Muscle of leg (tissue), 3 donors: ENCODE measurements at regions not wholly inside any gene's neighbourhood (a gene's known extent, or its start where the extent isn't known, plus 50 kb on each side); places are given as distances from the start of the nearest gene placed in this dataset.

ENCODE experiments used
- DNase-seq: peaks from one replicate; pipeline ENCODE4 v3.0.0; 2013
- H3K27ac ChIP-seq: one replicate; pipeline ENCODE4 v1.5.1; 2013; ENCODE audit warnings: mild to moderate bottlenecking, low read length, control low read depth
- H3K27me3 ChIP-seq: one replicate; pipeline ENCODE4 v1.6.1; 2013; ENCODE audit warnings: low read length; ENCODE audit not compliant: control insufficient read depth, insufficient read depth
- H3K36me3 ChIP-seq: one replicate; pipeline ENCODE4 v1.6.1; 2013; ENCODE audit warnings: low read length; ENCODE audit not compliant: control insufficient read depth, insufficient read depth
- H3K4me1 ChIP-seq: one replicate; pipeline ENCODE4 v1.6.1; 2013; ENCODE audit warnings: low read length; ENCODE audit not compliant: control insufficient read depth, insufficient read depth
- H3K4me3 ChIP-seq: one replicate; pipeline ENCODE4 v1.5.1; 2013; ENCODE audit warnings: low read length, control low read depth
- H3K9me3 ChIP-seq: replicated peaks from 2 replicates; pipeline ENCODE4 v1.6.1; 2013; ENCODE audit warnings: low read depth, low read length; ENCODE audit not compliant: control insufficient read depth
- WGBS: methylation state at CpG from one replicate; pipeline ENCODE4 v1.1.5; 2013; ENCODE audit warnings: missing lambda C conversion rate; ENCODE audit not compliant: insufficient coverage; 5-methylcytosine and 5-hydroxymethylcytosine counted together

DNA sequence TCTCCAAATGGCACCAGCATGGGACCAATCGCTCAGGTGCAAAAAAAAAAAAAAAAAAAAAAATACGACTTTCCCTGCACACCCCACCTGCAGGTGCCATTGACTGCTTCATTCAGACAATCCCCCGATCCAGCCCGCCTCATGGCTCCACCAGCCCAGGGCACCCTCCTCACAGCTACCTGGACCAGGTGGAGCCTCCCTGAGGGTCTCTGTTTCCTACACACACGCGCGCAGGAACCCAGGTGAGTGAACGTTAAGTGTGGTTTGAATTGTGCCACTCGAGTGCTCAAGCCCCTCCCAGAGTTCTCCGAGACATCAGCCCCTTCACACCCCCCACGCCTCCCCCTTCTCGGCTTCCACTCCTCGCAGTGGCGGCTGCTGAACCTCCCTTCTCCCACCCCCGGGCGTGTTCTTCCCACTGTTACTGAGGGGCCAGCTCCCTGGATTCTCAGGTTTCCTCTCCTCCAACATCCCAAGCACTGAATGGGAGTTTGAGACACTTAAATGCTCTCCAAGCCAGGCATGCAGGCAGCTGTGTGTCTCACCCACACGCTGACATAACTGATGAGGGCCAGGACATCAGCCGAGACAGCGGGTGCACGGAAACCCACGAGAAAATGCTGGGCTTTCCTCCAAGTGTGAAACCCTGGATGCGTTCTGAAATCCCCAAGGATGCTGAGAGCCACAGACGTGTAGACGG lies 88.8 kb upstream of the SNTG2 start:
- peaks cover 26% of the 10 kb centered on the region for H3K27me3 ChIP-seq
- DNase-seq = peak; percentile 18
- H3K4me1 ChIP-seq = peaks cover 7% of the 10 kb centered on the region
- WGBS = 18% methylated on average over 16 of the region's 24 CpGs
- H3K4me3 ChIP-seq = no peak overlapping the region
- H3K9me3 ChIP-seq = no peaks in the 10 kb centered on the region
- no peaks in the 10 kb centered on the region for H3K36me3 ChIP-seq
- H3K27ac ChIP-seq = no peak overlapping the region

DNA sequence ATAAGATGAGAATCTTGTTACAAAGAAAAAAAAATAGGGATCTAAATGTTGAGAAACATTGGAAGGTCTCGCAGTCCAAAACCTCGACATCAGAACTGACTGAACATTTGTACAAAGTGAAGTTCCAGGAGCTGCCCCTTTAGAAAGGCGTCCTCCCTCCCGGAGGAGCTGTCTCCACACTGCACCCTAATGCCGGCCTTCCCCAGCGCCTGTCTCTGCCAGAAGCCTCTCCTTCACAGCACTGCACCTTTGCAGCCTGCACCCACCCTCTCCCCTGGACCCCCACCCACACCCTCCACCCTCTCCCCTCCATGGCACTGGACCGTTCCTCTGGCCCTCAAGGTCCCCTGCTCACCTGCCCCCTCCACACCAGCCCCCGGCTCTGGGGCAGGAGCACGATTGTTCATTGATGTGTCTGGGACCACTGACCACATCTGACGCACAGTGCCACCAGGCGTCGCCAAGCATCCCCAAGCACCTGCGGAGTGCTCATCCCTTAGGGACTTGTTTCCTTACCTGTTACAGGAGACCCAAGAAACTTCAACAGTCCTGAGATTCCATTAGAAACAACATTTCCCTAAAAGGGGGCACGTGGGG lies 90.3 kb upstream of the SNTG2 start:
- no peak for DNase-seq
- H3K27ac ChIP-seq = no peak overlapping the region
- H3K36me3 ChIP-seq = no peaks in the 10 kb centered on the region
- 47% methylated on average over 13 of the region's 14 CpGs for WGBS
- H3K27me3 ChIP-seq = peaks cover 20% of the 10 kb centered on the region
- peaks cover 7% of the 10 kb centered on the region for H3K4me1 ChIP-seq
- no peak overlapping the region for H3K4me3 ChIP-seq
- no peaks in the 10 kb centered on the region for H3K9me3 ChIP-seq

DNA sequence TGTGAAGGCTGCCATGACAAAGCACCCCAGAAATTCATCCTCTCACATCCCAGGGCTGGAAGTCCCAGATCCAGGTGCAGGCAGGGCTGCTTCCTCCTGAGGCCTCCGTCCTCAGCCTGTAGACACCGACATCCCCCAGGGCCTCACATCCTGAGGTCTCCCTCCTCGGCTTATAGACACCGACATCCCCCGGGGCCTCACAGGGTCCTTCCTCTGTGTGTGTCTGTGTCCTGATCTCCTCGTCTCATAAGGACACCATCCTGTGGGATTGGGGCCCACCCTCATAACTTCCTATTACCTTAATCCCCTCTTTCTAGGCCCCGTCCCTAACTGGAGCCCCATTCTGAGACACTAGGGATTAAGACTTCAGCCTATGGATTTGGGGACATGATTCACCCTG lies 92.0 kb upstream of the SNTG2 start:
- Histone ChIP-seq H3K27ac (no peak overlapping the region), H3K4me1 (peaks cover 10% of the 10 kb centered on the region), H3K27me3 (peaks cover 15% of the 10 kb centered on the region), H3K4me3 (no peak overlapping the region), H3K36me3 (no peaks in the 10 kb centered on the region), H3K9me3 (no peaks in the 10 kb centered on the region)
- no peak for DNase-seq
- WGBS = 55% methylated on average over 5 of the region's 7 CpGs

DNA sequence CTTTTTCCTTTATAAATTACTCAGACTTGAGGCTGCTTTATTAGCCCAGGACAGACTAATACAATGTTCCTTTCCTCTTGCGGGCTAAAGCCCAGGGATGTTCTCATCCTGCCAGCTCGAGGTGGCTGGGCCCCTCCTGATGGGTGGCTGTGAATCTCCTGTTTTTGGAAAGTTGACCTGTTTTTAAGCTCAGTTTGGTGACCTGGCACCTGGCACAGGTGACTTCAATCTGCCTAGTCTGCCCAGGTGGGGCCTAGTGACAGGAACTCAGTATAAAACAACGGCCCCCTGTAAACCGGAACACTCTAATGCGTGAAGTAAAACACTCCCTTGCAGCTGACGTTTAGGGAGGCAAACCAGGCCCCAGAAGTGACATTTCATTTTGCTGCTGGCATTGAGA lies 92.7 kb upstream of the SNTG2 start:
- Histone ChIP-seq H3K27ac (no peak overlapping the region), H3K36me3 (no peaks in the 10 kb centered on the region), H3K4me3 (no peak overlapping the region), H3K4me1 (peaks cover 13% of the 10 kb centered on the region), H3K27me3 (peaks cover 15% of the 10 kb centered on the region), H3K9me3 (no peaks in the 10 kb centered on the region)
- DNase-seq = no peak
- 67% methylated on average over 3 of the region's 6 CpGs for WGBS

DNA sequence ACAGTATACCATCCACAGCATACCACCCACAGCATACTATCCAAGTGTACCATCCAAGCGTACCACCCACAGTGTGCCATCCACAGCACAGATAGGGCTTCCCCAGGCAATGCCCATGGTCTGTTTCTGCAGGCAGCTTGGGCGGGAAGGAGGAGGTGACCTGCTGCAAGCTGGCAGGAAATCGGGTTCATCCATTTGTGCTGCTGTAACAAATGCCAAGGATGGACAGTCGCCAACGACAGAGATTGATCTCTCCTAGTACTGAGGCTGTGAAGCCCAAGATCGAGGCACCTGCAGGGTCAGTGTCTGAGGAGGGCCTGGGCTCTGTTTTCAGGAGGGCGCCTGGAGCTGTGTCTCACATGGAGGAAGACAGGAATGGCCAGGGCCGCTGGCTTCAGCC lies 93.6 kb upstream of the SNTG2 start:
- Histone ChIP-seq H3K4me1 (peaks cover 13% of the 10 kb centered on the region), H3K27me3 (peaks cover 10% of the 10 kb centered on the region), H3K27ac (no peak overlapping the region), H3K4me3 (no peak overlapping the region), H3K9me3 (no peaks in the 10 kb centered on the region), H3K36me3 (no peaks in the 10 kb centered on the region)
- no peak for DNase-seq
- WGBS = 90% methylated on average over 7 of the region's 8 CpGs

DNA sequence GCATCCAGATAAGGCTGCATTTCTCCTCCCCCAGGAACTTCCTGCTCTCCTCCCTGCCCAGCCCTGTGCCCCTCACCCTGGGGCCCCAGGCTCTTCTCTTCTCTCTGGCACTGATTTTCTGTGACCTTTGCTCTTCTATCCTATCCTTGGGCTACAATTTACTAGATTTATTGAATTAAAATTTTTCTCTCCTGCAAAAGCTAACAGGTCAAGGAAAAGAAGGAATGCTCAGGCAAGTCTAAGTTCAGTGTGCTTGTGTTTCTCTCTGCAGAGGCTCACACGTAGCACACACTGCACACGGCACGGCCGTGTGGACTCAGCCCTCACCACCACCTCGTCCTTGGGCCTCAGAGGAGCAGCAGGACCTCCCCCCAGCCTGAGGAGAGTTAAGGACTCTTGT lies 94.2 kb upstream of the SNTG2 start:
- WGBS = 56% methylated on average over 5 of the region's 5 CpGs
- Histone ChIP-seq H3K36me3 (no peaks in the 10 kb centered on the region), H3K27ac (no peak overlapping the region), H3K27me3 (peaks cover 4% of the 10 kb centered on the region), H3K4me3 (no peak overlapping the region), H3K9me3 (no peaks in the 10 kb centered on the region), H3K4me1 (peaks cover 8% of the 10 kb centered on the region)
- DNase-seq = no peak

DNA sequence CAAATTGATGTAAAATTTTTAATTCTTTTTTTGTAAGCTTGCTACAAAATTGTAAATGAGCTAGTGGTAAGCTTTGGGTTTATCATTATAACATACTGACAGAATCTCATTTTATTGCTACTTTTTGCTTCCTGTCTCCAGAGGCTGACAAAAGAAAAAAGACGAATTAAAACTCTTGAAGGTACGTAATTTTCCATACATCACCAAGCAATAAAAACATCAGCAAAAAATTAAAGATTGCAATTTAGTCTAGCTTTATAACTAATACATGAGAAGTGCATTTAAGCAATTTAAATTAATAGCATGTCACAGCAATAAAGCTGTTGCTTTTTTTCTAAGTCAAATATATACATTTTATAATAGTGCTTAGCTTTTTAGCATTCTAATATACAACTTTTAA lies 94.6 kb upstream of the SNTG2 start:
- Histone ChIP-seq H3K27me3 (peaks cover 3% of the 10 kb centered on the region), H3K4me1 (peaks cover 6% of the 10 kb centered on the region), H3K27ac (no peak overlapping the region), H3K4me3 (no peak overlapping the region), H3K36me3 (no peaks in the 10 kb centered on the region), H3K9me3 (no peaks in the 10 kb centered on the region)
- WGBS = no CpG with 5 or more reads among the region's 2 CpGs
- DNase-seq = no peak

DNA sequence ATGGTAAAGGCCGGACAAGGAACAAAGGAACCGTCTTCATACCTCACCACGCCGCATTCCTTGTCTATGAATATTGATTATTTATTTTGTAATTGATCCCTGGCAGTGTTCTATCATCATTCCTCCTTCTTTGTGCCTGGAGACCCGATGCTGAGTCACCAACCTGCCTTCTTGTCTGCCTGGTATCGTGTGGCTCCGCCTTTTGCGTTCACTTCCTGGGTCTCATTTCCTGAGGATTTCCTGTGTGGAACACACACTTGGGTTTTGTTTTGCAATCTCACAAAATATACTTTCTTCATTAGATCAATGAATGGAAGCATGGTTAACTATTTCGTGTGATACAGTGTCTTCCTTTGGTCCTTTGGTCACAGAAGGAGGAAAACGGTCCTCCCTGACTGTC lies 95.5 kb upstream of the SNTG2 start:
- peaks cover 6% of the 10 kb centered on the region for H3K4me1 ChIP-seq
- H3K4me3 ChIP-seq = no peak overlapping the region
- no peaks in the 10 kb centered on the region for H3K36me3 ChIP-seq
- 82% methylated on average over 3 of the region's 10 CpGs for WGBS
- DNase-seq = no peak
- no peaks in the 10 kb centered on the region for H3K9me3 ChIP-seq
- no peak overlapping the region for H3K27ac ChIP-seq
- H3K27me3 ChIP-seq = peaks cover 3% of the 10 kb centered on the region

DNA sequence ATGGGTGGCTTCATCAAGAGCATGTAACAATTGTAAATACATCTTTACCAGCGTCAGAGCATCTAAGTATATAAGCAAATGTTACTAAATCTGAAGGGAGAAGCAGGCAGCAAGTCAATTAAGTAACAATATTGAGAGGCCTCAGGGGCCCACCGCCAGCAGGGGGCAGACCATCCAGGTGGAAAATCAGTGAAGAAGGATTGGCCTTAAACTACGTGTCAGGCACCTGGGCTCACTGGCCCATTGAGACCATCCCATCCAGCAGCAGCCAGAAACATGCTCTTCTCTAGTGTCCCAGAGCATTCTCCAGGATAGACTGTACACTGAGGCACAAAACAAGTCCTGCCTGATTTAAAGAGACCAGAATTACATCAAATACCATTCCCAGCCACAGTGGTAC lies 96.2 kb upstream of the SNTG2 start:
- 10% methylated on average over 2 of the region's 3 CpGs for WGBS
- no peaks in the 10 kb centered on the region for H3K9me3 ChIP-seq
- no peak for DNase-seq
- no peak overlapping the region for H3K4me3 ChIP-seq
- H3K36me3 ChIP-seq = no peaks in the 10 kb centered on the region
- no peaks in the 10 kb centered on the region for H3K27me3 ChIP-seq
- H3K27ac ChIP-seq = no peak overlapping the region
- peaks cover 6% of the 10 kb centered on the region for H3K4me1 ChIP-seq

DNA sequence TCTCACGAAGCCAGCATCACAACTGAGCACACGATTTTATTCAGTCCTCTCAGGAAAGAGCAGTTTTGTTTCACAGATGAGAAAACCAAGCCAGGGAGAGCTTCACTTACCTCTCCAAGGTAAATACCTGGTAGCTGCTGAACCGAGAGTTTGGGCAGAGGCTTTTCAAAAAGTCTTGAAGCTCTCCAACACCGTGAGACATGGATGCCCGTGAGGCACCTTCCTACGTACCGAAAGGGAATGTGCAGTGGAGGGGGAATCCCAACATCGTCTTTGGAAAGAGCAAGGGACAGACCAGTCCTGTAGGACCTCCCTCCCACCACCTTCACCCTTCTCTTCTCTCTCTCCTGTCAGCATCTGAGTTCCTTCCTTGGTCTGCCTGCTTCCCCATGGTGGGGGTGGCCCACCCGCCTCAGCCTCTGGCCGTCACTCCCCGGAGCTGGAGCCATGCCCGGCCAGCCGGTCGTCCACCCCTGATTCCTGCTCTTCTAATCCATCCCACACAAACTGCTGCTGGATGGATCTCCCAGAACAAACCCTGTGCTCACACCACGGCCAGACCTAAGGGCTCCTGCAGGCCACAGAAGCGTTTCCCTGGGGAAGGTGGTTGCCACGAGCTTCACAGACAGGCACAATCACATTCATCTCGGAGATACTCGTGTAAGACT lies 97.3 kb upstream of the SNTG2 start:
- Histone ChIP-seq H3K9me3 (no peaks in the 10 kb centered on the region), H3K27ac (no peak overlapping the region), H3K27me3 (no peaks in the 10 kb centered on the region), H3K4me3 (no peak overlapping the region), H3K36me3 (no peaks in the 10 kb centered on the region), H3K4me1 (peaks cover 6% of the 10 kb centered on the region)
- 32% methylated on average over 10 of the region's 19 CpGs for WGBS
- DNase-seq = peak; percentile 26
